ENCODE measurements at regions not wholly inside any gene's neighbourhood (a gene's known extent, or its start where the extent isn't known, plus 50 kb on each side); places are given as distances from the start of the nearest gene placed in this dataset.

- TF ChIP-seq ZBTB26 (CRISPR knock-in tag; IDR thresholded peaks at IDR 0.05) (no peak), PKNOX1 (IDR thresholded peaks at IDR 0.05) (no peak), POLR2A (conservative IDR thresholded peaks at IDR 0.05) (no peak), EP300 (IDR thresholded peaks at IDR 0.05; ENCODE audit: low read length) (no peak), FOXM1 (IDR thresholded peaks at IDR 0.05; ENCODE audit: low read depth) (no peak), FOXM1 (CRISPR knock-in tag; IDR thresholded peaks at IDR 0.05; ENCODE audit: low read depth) (no peak), CTCF (IDR thresholded peaks at IDR 0.05 in 2 of 3, conservative IDR thresholded peaks at IDR 0.05 in 1 of 3; ENCODE audit: insufficient read depth in 2 of 3, low read depth in 1 of 3, low read length in 3 of 3) (no peak), CREB1 (IDR thresholded peaks at IDR 0.05) (no peak), CREB1 (CRISPR knock-in tag; IDR thresholded peaks at IDR 0.05) (no peak), XRCC5 (IDR thresholded peaks at IDR 0.05; ENCODE audit: low read depth, low read length) (no peak), CREB5 (CRISPR knock-in tag; IDR thresholded peaks at IDR 0.05) (no peak), U2AF2 (optimal IDR thresholded peaks at IDR 0.05; ENCODE audit: low read depth, low read length) (no peak), SETDB1 (IDR thresholded peaks at IDR 0.05; ENCODE audit: low read length) (no peak), STAG1 (CRISPR knock-in tag; IDR thresholded peaks at IDR 0.05; ENCODE audit: borderline replicate concordance) (no peak)
Measured at GRCh38 chr6:43867246-43867645, 97.2 kb downstream of the VEGFA start.

Data from K562 (cell line).